Right lobe of liver (tissue), 4 donors: ENCODE measurements at regions not wholly inside any gene's neighbourhood (a gene's known extent, or its start where the extent isn't known, plus 50 kb on each side); places are given as distances from the start of the nearest gene placed in this dataset.

ENCODE experiments used
- POLR2A ChIP-seq: fragments of 450-650 bp; IDR thresholded peaks from one replicate; pipeline ENCODE4 v1.6.1; 2017; ENCODE audit warnings: antibody characterized with exemption, mild to moderate bottlenecking
- TF ChIP-seq, protein P1 (sequence below), 4 donors: fragments of 200-600 bp in 3 of 4; fragments of 450-650 bp in 1 of 4; IDR thresholded peaks; one replicate each; pipeline versions ENCODE4 v1.5.1 to v1.8.0; 2016 to 2022; ENCODE audit warnings: antibody characterized with exemption in 4 of 4, mild to moderate bottlenecking in 2 of 4
- donor health status: DM: no; HTN: no; CAD: no.
- donor health status: DM: no; HTN: no; CAD: no.
- donor health status: DM: no; HTN: yes; CAD: no.

DNA sequence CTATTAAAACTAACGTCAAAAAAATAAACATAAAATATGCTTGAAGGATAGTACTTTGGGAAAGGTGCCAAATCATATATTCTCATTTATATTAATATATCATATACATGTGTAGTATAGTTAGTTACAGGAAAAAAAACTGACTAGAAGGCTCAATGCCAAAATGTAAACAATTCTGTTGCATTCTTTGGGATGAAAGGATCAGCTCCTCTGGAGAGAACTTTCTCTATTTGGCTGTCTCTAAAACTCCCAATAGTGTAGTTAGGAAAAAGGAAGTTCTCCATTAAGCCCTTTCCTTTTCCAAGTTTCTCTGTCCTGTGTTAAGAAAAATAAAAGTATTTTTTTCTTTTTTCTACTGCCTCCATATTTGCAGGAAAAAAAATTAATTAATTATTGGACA lies 86.5 kb upstream of the BTN3A2 start:
- TF ChIP-seq, protein P1, sequence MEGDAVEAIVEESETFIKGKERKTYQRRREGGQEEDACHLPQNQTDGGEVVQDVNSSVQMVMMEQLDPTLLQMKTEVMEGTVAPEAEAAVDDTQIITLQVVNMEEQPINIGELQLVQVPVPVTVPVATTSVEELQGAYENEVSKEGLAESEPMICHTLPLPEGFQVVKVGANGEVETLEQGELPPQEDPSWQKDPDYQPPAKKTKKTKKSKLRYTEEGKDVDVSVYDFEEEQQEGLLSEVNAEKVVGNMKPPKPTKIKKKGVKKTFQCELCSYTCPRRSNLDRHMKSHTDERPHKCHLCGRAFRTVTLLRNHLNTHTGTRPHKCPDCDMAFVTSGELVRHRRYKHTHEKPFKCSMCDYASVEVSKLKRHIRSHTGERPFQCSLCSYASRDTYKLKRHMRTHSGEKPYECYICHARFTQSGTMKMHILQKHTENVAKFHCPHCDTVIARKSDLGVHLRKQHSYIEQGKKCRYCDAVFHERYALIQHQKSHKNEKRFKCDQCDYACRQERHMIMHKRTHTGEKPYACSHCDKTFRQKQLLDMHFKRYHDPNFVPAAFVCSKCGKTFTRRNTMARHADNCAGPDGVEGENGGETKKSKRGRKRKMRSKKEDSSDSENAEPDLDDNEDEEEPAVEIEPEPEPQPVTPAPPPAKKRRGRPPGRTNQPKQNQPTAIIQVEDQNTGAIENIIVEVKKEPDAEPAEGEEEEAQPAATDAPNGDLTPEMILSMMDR (IDR thresholded peaks at IDR 0.05) = no peak
- TF ChIP-seq POLR2A = no peak
